GM21528 (cell line): ENCODE measurements at regions not wholly inside any gene's neighbourhood (a gene's known extent, or its start where the extent isn't known, plus 50 kb on each side); places are given as distances from the start of the nearest gene placed in this dataset.
"Not testable (repeated sequence)": the region's sequence is repeated elsewhere in the genome, so short reads cannot be mapped to it uniquely, and the experiment has no call there.

ENCODE experiments used
- ATAC-seq: cut with Tn5 transposase; IDR thresholded peaks from one replicate; pipeline ENCODE4 v1.9.1; 2021; ENCODE audit warnings: mild to moderate bottlenecking, moderate library complexity; ENCODE audit not compliant: unreplicated experiment, low FRiP score

- ATAC-seq = not testable (repeated sequence)
Measured at GRCh38 chr4:133264251-133264650, 115.2 kb downstream of the PCDH10 start.

- ATAC-seq = no peak
Measured at GRCh38 chr4:133263104-133263503, 114.0 kb downstream of the PCDH10 start.

- ATAC-seq = no peak
Measured at GRCh38 chr4:133247861-133248260, 98.8 kb downstream of the PCDH10 start.

- ATAC-seq = no peak
Measured at GRCh38 chr4:133245226-133245625, 96.1 kb downstream of the PCDH10 start.
